ENCODE measurements at regions not wholly inside any gene's neighbourhood (a gene's known extent, or its start where the extent isn't known, plus 50 kb on each side); places are given as distances from the start of the nearest gene placed in this dataset.

- TF ChIP-seq REST (IDR thresholded peaks at IDR 0.05; ENCODE audit: borderline replicate concordance in 1 of 2, low read depth in 1 of 2, low read length in 2 of 2) (no peak), FOXO1 (CRISPR knock-in tag; IDR thresholded peaks at IDR 0.05) (no peak), ZBTB26 (CRISPR knock-in tag; IDR thresholded peaks at IDR 0.05; ENCODE audit: borderline replicate concordance) (no peak)
Observed at GRCh38 chr9:13478160-13478559, 198.7 kb upstream of the MPDZ start (continued).

- no TSS peak for BruUV-seq (replicated peaks)
- intact Hi-C loops (cut with micrococcal nuclease; ENCODE audit: unreplicated experiment) (no loop called here), in situ Hi-C loops (cut with HindIII; ENCODE audit: extremely low pct_ligation_motif_present, low pct_unique_long_range_greater_than_20kb) (no loop called here)
- no peaks in the 10 kb centered on the region for H3K4me1 ChIP-seq (ENCODE audit: insufficient read depth, low read length)
- 2% methylated on average over 3 of the region's 3 CpGs for WGBS (ENCODE audit: low lambda C conversion rate)
- ChIA-PET CTCF (ENCODE audit: low intra/inter-chr PET ratio, low total read pairs) (no interaction called here), POLR2A (no interaction called here)
- H3K9ac ChIP-seq (ENCODE audit: insufficient read depth, low read depth, low read length), result no peak overlapping the region
- H3K36me3 ChIP-seq (replicated peaks in 1 of 2; ENCODE audit: control insufficient read depth in 1 of 2, insufficient read depth in 2 of 2, low read length in 2 of 2), result no peaks in the 10 kb centered on the region
- no peaks in the 10 kb centered on the region for H3K79me2 ChIP-seq (ENCODE audit: insufficient read depth, low read length)
- H2AFZ ChIP-seq (ENCODE audit: low read length), result no peak overlapping the region
- H3K9me3 ChIP-seq (ENCODE audit: low read length), result peaks cover 6% of the 10 kb centered on the region; the same call in 1 of the 2 replicates
- H3K4me2 ChIP-seq (ENCODE audit: low read depth, low read length), result no peak overlapping the region
- DNase-seq (ENCODE audit: low spot score) (no peak), FAIRE-seq (no peak), ATAC-seq (no peak)
- no peak overlapping the region for H3K4me3 ChIP-seq (replicated peaks in 1 of 3; ENCODE audit: insufficient read depth in 1 of 3, low read depth in 2 of 3, low read length in 3 of 3)
- H4K20me1 ChIP-seq (ENCODE audit: insufficient read depth, low read length), result no peaks in the 10 kb centered on the region
- TF ChIP-seq ZBTB7B (CRISPR knock-in tag; IDR thresholded peaks at IDR 0.05) (no peak), RBM39 (IDR thresholded peaks at IDR 0.05; ENCODE audit: low read depth, low read length, poor library complexity, severe bottlenecking) (no peak), ZNF329 (CRISPR knock-in tag; IDR thresholded peaks at IDR 0.05; ENCODE audit: low read depth) (no peak), ZNF235 (CRISPR knock-in tag; IDR thresholded peaks at IDR 0.05; ENCODE audit: borderline replicate concordance) (no peak)
- H3K27ac ChIP-seq (ENCODE audit: extremely low read length, insufficient read depth, low read length), result no peak overlapping the region
- H3K27me3 ChIP-seq (ENCODE audit: control insufficient read depth in 1 of 2, insufficient read depth in 2 of 2, low read length in 2 of 2), result no peaks in the 10 kb centered on the region
Observed at GRCh38 chr9:13470836-13471235, 191.3 kb upstream of the MPDZ start.
